ENCODE measurements at regions not wholly inside any gene's neighbourhood (a gene's known extent, or its start where the extent isn't known, plus 50 kb on each side); places are given as distances from the start of the nearest gene placed in this dataset.

DNA sequence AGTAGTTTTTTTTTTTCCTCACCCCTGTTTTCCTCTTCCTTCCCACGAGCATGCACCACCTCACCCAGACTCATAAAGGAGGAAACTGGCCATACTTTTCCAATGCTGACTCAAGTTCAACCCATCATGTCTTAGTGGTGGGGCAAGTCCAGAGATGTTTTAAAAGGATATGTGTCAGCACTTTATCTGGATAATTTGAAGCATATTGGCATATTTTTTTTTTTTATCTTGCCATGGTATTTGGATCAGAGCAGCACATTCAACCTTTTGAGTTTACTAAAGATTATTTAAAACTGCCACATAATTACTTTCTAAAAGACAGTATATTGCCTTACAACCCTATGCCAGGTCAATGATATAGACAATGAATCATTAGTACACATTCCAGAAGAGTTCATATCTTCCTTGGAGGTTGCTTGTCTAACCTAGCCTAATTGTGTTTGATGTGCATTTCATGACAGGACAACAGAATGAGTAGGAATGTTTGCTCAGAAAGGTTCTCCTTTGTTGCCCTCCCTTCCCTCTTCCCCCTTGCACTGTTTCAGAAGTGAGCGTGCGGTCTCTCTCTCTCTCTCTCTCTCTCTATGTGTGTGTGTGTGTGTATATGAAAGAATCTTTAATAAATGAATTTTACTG is 950.7 kb upstream of the FAM98A start:
- TF ChIP-seq POLR2A (IDR thresholded peaks at IDR 0.05) (no peak), EP300 (IDR thresholded peaks at IDR 0.05) (no peak)
- TF ChIP-seq, protein P1, sequence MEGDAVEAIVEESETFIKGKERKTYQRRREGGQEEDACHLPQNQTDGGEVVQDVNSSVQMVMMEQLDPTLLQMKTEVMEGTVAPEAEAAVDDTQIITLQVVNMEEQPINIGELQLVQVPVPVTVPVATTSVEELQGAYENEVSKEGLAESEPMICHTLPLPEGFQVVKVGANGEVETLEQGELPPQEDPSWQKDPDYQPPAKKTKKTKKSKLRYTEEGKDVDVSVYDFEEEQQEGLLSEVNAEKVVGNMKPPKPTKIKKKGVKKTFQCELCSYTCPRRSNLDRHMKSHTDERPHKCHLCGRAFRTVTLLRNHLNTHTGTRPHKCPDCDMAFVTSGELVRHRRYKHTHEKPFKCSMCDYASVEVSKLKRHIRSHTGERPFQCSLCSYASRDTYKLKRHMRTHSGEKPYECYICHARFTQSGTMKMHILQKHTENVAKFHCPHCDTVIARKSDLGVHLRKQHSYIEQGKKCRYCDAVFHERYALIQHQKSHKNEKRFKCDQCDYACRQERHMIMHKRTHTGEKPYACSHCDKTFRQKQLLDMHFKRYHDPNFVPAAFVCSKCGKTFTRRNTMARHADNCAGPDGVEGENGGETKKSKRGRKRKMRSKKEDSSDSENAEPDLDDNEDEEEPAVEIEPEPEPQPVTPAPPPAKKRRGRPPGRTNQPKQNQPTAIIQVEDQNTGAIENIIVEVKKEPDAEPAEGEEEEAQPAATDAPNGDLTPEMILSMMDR (IDR thresholded peaks at IDR 0.05) = no peak

Measured in tibial nerve (tissue), 4 donors.